ENCODE measurements at regions not wholly inside any gene's neighbourhood (a gene's known extent, or its start where the extent isn't known, plus 50 kb on each side); places are given as distances from the start of the nearest gene placed in this dataset.
"Not testable (repeated sequence)": the region's sequence is repeated elsewhere in the genome, so short reads cannot be mapped to it uniquely, and the experiment has no call there.

GRCh38 chr13:86491121-86491520 lies 691.9 kb upstream of the SLITRK6 start:
- no peaks in the 10 kb centered on the region for H3K36me3 ChIP-seq
- H3K27me3 ChIP-seq, result no peaks in the 10 kb centered on the region
- no peak overlapping the region for H3K27ac ChIP-seq
- H3K4me3 ChIP-seq, result no peak overlapping the region
- TF ChIP-seq CTCF (IDR thresholded peaks at IDR 0.05) (no peak), POLR2A (IDR thresholded peaks at IDR 0.05) (no peak)
- DNase-seq, result no peak
- no peaks in the 10 kb centered on the region for H3K4me1 ChIP-seq
- no peaks in the 10 kb centered on the region for H3K9me3 ChIP-seq

GRCh38 chr13:86501931-86502330 lies 702.7 kb upstream of the SLITRK6 start:
- not testable (repeated sequence) for H3K4me3 ChIP-seq, H3K4me1 ChIP-seq, H3K27me3 ChIP-seq, H3K9me3 ChIP-seq, H3K36me3 ChIP-seq, H3K27ac ChIP-seq, DNase-seq

- H3K4me1 ChIP-seq, result no peaks in the 10 kb centered on the region
- H3K4me3 ChIP-seq, result no peak overlapping the region
- no peak overlapping the region for H3K27ac ChIP-seq
- no peaks in the 10 kb centered on the region for H3K36me3 ChIP-seq
- no peaks in the 10 kb centered on the region for H3K27me3 ChIP-seq
- no peaks in the 10 kb centered on the region for H3K9me3 ChIP-seq
- DNase-seq, result no peak
- TF ChIP-seq POLR2A (IDR thresholded peaks at IDR 0.05), result no peak
- no peak for TF ChIP-seq CTCF (IDR thresholded peaks at IDR 0.05)
Observed at GRCh38 chr13:86510792-86511191, 711.6 kb upstream of the SLITRK6 start.

- TF ChIP-seq CTCF (IDR thresholded peaks at IDR 0.05) (no peak), POLR2A (IDR thresholded peaks at IDR 0.05) (no peak)
- Histone ChIP-seq H3K9me3 (no peaks in the 10 kb centered on the region), H3K27ac (no peak overlapping the region), H3K4me1 (no peaks in the 10 kb centered on the region), H3K36me3 (no peaks in the 10 kb centered on the region), H3K27me3 (no peaks in the 10 kb centered on the region), H3K4me3 (no peak overlapping the region)
- no peak for DNase-seq
Observed at GRCh38 chr13:86541461-86541860, 742.2 kb upstream of the SLITRK6 start.

- Histone ChIP-seq H3K27me3 (no peaks in the 10 kb centered on the region), H3K36me3 (no peaks in the 10 kb centered on the region), H3K4me1 (no peaks in the 10 kb centered on the region), H3K9me3 (no peaks in the 10 kb centered on the region), H3K4me3 (no peak overlapping the region), H3K27ac (no peak overlapping the region)
- no peak for TF ChIP-seq CTCF (IDR thresholded peaks at IDR 0.05)
- TF ChIP-seq POLR2A (IDR thresholded peaks at IDR 0.05), result no peak
- DNase-seq, result no peak
Observed at GRCh38 chr13:86554066-86554465, 754.8 kb upstream of the SLITRK6 start.

GRCh38 chr13:86559901-86560300 lies 760.7 kb upstream of the SLITRK6 start:
- H3K27ac ChIP-seq, result no peak overlapping the region
- no peaks in the 10 kb centered on the region for H3K27me3 ChIP-seq
- TF ChIP-seq CTCF (IDR thresholded peaks at IDR 0.05) (no peak), POLR2A (IDR thresholded peaks at IDR 0.05) (no peak)
- no peak overlapping the region for H3K4me3 ChIP-seq
- H3K9me3 ChIP-seq, result no peaks in the 10 kb centered on the region
- H3K36me3 ChIP-seq, result no peaks in the 10 kb centered on the region
- DNase-seq, result no peak
- no peaks in the 10 kb centered on the region for H3K4me1 ChIP-seq
